Stimulated activated CD8-positive, alpha-beta memory T cell treated with anti-CD3 and anti-CD28 coated beads, Interleukin-4, amount 100 ng/mL, for 4 hours (primary cell): ENCODE measurements at regions not wholly inside any gene's neighbourhood (a gene's known extent, or its start where the extent isn't known, plus 50 kb on each side); places are given as distances from the start of the nearest gene placed in this dataset.
"Not testable (repeated sequence)": the region's sequence is repeated elsewhere in the genome, so short reads cannot be mapped to it uniquely, and the experiment has no call there.

Experiments used
- DNase-seq, 2 donors: peaks; one replicate each; pipeline ENCODE4 v3.0.0-alpha.2; 2020; ENCODE audit warnings: low read depth in 2 of 2, low spot score in 1 of 2

DNA sequence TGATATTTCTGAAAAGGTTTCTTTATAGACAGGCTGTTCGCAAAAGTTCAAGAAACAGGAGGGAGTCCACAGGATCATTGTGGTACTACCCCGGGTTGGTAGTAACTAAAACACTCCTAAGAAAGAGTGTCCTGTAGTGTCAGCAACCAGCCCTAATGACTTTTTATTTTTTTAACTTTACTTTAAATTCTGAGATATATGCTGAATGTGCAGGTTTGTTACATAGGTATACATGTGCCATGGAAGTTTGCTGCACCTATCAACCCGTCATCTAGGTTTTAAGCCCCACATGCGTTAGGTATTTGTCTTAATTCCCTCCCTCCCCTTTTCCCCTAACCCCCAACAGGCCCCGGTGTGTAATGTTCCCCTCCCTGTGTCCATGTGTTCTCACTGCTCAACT, 1396.9 kb upstream of the ZEB2 start:
- no peak for DNase-seq

DNA sequence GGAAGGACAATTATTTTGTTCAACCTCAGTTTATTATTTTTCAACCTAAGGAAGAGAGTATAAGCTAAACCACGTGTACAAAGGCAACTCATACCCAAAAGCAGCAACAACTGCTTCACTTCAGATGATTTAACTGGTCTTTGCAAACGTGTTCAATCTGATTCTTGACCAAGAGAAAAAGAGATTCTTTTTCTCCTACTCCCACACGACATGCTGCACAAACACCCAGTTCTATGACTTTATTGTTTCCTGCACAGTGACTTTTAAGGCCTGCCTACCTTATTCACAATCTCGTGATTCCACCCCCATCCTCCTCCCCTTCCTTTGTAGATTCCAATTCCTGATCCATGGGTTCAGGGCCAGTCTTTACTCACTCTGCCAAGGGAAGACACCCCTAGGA, 1394.8 kb upstream of the ZEB2 start:
- no peak for DNase-seq

DNA sequence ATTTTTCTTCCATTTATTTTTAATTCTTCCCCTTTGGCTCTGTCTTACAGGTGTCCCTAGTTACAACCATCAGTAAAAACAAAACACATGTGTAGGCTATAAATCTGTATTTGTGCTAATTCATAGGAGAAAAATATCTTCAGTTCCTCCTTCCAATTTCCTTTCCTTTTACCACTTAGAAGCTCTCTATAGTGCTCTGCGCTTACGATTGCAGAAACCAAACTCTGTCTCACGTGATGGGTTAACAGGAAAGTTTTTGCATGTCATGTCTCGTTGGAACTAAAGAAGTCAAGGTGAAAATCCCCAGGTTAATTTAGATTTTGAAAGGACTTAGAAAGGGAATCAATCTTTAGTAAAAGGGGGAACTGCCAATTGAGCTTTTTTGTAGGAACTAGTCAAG, 1390.5 kb upstream of the ZEB2 start:
- DNase-seq: no peak

DNA sequence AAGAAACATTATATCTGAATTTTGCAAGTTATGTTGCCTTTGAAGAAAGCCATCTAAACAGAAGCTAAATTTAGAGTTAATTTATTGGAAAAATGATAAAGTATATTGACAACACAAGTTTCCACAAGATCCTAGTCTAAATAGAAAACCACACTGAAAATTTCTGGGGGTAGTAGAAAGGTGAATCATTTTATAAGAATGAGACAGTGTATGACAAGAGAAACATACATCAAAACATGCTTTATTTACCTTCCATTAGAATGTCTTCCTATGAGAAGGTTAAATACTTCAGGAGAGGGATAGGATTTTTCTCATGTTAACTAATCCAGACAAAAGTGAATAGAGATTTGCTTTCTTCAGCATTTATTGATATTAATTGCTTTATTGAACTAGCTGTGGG, 1389.8 kb upstream of the ZEB2 start:
- no peak for DNase-seq

DNA sequence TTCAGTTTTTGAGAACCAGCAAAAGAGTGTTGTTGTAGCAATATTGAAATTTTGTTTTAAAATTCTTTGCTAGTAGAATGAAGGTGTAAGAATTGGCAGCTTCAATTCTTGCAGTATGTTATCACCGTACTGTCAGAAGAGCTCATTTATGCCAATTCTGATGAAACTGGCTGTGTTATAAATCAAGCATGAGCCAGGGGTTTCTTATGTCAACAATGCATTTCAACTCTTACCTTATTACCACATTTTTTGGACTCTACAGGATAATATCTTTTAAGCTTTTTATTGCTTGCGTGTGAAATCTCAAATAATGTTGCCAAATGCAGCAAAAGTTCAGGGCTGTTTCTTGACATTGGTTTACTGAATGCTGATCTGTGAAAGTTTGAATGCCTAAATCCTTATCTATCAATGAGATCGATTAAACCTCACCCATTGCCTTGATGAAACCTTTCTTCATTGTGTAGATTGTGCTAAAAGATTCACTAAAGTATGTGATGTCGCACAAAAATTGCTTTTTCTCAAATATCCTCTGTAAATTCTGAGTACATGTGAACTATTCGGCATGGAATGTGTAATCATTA, 1389.3 kb upstream of the ZEB2 start:
- no peak for DNase-seq

DNA sequence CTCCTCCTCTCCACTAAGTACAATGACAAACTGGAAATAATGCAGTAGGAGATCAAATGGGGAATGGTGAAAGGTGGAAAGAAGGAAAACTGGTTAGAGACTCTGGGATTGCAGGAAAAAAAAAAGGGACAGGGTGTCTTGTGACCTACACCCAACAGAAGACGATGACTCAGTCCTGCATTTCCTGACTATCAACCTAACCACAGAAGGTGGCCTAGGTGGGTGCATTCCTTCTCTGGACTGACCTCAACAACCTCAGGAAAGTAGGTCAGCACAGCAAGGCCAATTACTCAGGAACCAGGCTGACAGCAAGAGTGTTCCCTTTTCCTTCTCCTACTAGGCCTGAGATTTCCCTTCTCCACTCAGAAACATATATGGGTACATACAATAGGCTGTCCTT, 1386.4 kb upstream of the ZEB2 start:
- DNase-seq: no peak

DNA sequence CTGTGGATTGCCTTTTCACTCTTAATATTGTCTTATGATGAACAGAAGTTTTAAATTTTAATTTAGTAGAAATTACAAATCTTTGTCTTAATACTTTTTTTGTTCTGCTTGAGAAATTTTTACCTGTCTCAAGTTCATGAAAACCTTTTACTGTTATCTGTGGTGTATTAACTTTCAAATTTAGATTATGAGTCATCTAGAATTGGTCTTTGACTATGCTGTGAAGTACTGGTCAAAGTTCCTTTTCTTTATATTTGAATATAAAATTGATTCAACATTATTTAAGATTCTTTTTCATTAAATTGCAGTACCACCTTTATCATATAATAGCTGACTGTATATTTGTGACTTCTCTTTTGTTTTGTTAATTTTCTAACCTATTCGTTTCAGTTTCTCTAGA, 1385.5 kb upstream of the ZEB2 start:
- no peak for DNase-seq

DNA sequence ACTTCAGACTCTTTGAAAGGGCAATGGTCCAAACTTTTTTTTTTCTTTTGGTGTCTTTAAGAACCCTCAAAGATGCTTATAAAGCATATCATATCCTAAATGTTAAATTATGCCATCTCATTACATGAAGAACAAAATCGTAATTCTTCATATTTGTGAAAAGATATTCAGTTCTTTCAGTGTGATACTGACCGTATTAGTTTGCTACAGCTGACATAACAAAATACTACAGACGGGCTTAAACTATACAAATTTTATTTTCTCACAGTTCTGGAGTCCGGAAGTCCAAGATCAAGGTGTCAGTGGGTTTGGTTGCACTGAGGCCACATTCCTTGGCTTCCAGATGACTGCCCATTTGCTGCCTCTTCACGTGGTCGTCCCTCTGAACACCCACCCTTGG, 1377.2 kb upstream of the ZEB2 start:
- no peak for DNase-seq

DNA sequence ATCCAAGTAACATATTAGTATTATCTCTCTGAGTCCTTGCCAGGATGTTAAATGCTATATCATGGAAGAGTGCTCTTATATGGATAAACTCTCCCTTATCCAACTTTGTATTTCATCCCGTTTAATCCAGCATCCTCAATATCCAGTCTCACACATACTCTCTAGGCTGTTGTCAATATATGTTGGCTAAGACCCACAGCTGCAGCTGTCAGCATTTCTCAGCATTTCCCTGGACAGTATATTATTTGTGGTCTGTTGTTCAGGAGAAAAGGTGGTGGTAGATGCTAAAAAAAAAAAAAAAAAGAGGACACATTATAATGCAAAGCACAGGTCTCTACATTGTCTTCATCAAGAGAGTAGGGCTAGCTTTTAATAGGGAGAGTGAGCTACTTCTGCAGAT, 1368.0 kb upstream of the ZEB2 start:
- no peak for DNase-seq

DNA sequence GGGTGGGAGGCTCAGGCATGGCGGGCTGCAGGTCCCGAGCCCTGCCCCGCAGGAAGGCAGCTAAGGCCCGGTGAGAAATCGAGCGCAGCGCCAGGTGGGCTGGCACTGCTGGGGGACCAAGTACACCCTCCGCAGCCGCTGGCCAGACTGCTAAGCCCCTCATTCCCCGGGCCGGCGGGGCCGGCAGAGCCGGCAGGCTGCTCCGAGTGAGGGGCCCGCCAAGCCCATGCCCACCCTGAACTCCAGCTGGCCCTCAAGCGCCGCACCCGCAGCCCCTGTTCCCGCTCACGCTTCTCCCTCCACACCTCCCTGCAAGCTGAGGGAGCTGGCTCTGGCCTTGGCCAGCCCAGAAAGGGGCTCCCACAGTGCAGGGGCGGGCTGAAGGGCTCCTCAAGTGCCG, 1361.1 kb upstream of the ZEB2 start:
- not testable (repeated sequence) for DNase-seq

DNA sequence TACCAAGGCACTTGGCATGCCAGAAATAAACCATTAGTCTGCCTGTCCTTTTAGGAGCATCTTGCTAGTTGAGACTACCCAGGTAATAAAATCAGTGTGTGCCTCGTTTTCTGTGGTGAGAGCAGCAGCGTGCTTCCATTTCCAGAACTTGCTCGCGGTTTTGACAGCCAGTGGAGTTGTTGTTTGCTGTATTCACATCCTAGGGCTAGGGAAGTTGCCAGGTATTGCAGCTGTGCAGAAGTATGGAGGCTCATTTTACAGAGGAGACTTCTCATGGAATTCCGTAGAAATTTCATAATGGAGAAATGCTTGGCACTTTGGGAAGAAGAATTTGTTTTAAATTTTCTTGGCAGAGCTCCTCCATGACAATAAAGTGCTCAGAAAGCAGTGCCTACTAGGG, 1355.1 kb upstream of the ZEB2 start:
- DNase-seq: no peak

DNA sequence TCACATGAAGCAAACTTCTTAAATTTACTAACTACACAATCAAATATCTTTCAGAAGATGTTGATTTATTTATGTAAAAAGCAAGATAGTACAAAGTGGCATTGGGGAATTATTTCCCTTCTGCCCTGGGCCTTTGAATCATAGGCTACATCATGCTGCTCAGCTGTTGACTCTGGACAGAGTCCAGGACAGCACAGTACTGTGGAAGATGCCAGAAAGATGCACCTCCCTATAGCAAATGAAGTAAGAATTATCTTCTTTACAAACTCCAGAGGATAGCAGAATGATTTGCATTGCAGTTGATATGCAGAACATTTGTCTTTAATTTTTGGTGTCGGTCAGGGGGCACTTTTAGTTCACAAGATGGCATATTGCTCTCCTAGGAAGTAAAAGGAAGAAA, 1354.5 kb upstream of the ZEB2 start:
- no peak for DNase-seq

DNA sequence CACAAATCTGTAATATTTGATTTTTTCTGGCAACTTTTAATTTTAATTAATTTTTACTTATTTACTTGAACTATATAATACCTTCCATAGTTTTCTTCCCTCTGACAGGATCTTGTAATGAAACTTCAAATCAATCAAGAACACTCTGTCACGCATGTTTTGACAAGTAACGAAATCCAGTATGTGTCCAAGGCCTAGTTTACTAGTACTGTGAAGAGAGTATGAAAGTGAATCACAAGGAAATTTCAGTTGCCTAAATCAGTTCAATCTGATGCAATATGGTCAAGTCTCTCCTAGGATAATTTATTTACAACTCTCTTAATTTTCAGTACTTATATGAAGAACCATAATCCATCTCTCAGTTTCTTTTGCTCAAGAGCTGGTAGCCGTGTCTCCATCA, 1344.6 kb upstream of the ZEB2 start:
- no peak for DNase-seq

DNA sequence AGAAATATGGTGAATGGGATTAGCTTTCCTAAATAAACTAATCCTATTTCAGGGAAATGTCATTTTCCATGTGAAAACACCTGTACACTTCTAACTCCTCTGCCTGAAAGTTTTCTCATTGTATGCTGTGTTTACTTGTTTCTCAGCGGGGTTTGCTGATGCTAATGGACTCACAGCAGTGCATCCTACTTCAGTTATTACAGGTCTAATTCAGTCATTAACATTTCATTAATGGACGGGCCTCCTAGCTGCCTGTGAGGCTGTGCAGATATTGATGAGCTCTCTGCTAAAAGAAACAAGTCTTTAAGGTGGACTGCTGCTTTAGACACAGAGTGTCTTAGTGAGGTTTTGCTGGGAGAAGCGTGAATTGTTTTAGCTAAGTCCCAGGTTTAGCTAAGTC, 1342.0 kb upstream of the ZEB2 start:
- no peak for DNase-seq

DNA sequence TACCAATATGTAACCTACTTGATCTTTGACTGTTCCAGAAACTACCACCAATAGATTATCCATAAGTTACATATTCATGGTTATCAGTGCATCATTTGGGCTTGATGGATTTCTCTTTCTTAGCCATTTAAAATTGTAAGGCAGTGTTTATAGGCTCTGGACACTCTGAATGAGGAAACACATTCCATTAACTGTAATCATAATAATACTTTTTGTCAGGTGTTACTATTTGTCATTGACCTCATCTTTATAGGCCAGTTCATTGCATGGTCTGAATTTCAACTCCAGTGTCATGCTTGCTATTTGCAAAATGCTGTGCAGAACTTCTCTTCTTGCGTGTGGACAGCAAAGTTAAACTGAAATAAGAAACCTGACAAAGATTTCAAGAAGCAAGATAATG, 1340.2 kb upstream of the ZEB2 start:
- DNase-seq: no peak

DNA sequence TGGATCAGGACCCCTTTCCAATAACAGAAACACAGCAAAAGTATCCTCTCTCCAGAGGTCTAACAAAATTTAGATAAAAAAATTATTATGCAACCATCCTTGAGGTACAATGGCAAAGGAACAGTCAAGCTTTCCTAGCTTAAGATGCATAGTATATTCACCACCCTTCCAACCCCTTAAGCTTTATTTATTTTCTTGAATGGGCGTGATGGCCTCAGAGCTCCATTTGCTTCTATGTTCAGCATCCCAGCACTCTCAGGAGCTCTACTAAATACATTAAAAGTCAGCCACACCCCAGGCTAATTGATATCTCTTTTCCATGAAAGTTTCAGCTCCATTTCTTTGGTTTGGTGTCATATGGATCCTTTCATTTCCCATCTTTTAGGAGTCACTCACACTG, 1335.2 kb upstream of the ZEB2 start:
- DNase-seq: no peak

DNA sequence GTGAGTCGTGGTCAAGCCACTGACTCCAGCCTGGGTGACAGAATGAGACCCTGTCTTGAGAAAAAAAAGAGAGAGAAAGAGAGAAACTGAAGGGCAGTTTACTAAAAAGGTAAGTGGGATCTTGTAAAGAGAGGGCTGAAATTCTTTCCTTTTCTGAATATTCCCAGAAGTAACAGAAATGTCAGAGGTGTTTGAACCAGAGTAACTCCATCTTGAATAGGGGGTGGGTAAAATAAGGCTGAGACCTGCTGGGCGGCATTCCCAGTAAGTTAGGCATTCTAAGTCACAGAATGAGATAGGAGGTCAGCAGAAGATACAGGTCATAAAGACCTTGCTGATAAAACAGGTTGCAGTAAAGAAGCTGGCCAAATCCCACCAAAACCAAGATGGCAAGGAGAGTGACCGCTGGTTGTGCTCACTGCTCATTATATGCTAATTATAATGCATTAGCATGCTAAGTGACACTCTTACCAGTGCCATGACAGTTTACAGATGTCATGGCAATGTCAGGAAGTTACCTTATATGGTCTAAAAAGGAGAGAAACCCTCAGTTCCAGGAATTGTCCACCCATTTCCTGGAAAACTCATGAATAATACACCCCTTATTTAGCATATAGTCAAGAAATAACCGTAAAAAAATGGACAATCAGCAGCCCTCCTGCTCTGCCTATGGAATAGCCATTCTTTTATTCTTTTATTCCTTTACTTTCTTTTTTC, 1334.3 kb upstream of the ZEB2 start:
- DNase-seq: no peak

DNA sequence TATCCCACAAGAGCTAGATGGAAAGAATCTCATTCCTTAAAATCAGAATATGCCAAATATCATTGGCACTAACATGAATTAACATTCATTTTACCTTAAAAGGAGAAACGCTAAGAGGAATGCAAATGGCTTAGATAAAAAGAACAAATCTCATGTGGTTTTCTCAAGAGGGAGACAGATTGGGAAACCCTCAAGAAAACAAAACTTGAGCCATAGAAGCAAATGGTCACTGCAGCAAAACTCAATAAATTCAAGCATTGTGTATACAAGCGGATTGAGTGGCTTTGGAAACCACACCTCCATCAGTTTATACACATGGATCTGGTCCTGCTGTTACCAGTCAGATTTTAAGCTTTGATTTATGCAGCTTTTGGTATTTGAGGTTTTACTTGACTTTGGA, 1331.8 kb upstream of the ZEB2 start:
- DNase-seq: no peak

DNA sequence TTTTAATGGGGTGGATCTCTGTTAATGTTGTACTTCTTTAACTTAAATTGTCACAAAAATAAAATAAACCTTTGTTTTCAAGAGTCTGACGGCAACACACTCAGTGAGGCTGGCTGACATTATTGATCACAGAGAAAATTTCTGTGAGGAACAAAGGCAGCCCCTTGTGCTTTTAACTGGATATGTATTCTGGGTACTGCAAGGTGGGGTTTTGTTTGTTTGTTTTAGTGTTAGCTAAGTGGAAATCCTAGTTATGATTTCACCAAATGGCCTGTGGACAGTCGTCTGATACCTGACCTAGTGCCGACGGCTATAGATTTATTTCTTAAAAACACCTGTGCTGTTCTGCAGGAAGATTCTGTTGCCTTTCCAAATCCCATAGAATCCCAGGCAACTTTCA, 1329.5 kb upstream of the ZEB2 start:
- no peak for DNase-seq

DNA sequence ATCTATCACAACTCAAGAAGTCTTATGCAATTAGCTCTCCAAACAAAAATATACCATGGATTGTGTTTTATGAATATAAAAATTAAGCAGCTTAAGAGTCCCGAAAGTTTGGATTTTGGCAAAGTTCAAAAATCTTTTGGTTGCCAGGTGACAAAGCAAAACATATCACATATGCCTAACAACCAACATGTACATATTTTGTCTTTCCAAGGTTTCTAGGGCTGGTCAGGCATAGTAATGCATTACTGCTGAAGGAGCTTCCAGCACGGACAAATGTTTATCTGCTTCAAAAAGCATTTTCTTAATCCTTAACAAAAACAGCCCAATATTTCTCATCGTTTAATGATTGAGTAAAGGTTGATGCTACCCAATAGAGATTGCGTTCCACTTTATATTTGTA, 1327.1 kb upstream of the ZEB2 start:
- DNase-seq: no peak

DNA sequence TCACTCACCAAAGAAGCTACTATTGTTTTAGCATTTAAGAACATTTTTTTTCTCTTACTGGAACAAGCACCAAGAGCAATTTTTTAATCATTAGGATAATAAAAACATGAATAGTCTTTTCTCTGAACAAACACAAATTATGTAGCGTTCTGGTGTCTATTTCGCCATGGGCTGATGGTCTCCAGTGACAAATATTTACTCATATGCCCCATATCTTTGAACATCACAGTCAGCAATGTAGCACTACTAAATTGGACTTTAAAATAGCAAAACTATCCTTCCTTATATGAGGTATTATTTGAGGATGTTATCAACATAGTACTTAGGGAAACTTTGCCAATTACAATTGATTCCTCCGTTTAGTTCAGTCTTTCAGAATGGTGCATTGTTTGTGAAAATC, 1326.0 kb upstream of the ZEB2 start:
- no peak for DNase-seq

DNA sequence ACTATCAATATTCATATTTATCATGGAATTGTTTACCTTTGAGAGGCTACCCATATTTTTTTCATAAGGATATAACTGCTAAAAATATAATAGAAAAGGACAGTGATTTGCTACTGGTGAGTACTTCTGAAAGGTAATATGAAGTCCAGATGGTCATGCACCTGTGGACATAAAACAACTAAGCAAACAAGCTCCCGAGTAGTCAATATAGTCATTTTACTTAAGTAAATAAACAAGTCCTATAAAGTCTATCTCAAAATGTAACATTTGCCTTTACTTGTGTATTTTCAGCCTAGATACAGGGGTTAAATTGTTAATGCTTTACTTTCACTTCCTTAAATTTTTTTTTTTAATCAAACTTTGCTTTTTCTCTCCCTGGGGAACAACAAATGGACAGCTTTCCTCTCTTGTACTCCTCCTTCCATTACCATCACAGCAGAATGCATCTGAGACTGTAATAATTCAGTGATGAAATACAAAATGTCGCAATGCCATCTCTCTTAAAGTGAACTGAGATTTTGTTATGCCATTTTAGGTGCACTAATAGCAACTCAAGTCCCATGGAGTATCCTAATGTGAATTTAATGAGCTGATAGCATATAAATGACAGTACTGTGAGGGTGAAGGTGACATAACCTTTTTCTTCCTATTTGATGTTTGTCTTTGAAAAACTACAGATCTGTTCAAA, 1325.4 kb upstream of the ZEB2 start:
- no peak for DNase-seq

DNA sequence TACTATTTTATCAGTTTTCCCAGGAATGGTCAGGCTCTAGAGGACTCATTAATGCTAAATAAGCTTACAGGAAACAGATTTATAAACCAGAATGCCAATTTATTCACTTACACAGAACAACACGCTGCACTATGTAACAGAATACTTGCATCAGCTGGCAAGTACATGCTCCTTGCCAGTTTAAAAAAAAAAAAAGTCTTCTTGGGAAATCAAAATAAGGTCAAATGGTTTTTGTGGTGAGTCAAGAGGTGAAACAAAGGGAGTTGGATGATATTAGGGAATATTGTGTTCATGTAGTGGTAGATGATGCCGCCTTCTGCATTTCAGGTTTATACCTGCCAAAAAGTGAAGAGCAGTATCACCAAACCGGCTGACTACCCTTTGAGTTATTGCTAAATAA, 1322.1 kb upstream of the ZEB2 start:
- DNase-seq: no peak
